Vagina (tissue), 2 donors: ENCODE measurements at regions not wholly inside any gene's neighbourhood (a gene's known extent, or its start where the extent isn't known, plus 50 kb on each side); places are given as distances from the start of the nearest gene placed in this dataset.

Source experiments
- CTCF ChIP-seq, 3 experiments: fragments of 450-650 bp in 2 of 3; fragments of 200-600 bp in 1 of 3; sonication (generic) in 1 of 3; IDR thresholded peaks; one replicate each; pipeline ENCODE4 v1.5.1; 2017 to 2019; ENCODE audit warnings: antibody characterized with exemption in 3 of 3, mild to moderate bottlenecking in 2 of 3, moderate library complexity in 2 of 3
- POLR2A ChIP-seq, 2 donors: fragments of 450-650 bp; IDR thresholded peaks; one replicate each; pipeline ENCODE4 v1.6.1; 2017; ENCODE audit warnings: antibody characterized with exemption in 2 of 2, mild to moderate bottlenecking in 2 of 2, moderate library complexity in 2 of 2
- POLR2AphosphoS5 ChIP-seq, 2 donors: sonication (generic); formaldehyde crosslinking; IDR thresholded peaks; one replicate each; pipeline ENCODE4 v1.9.0; 2017; ENCODE audit warnings: antibody characterized with exemption in 2 of 2, mild to moderate bottlenecking in 2 of 2, low read depth in 1 of 2; ENCODE audit not compliant: insufficient read depth in 1 of 2

GRCh38 chr17:74072340-74072739 lies 131.1 kb upstream of the RPL38 start:
- TF ChIP-seq CTCF (IDR thresholded peaks at IDR 0.05) (no peak), POLR2A (IDR thresholded peaks at IDR 0.05) (no peak), POLR2AphosphoS5 (IDR thresholded peaks at IDR 0.05; ENCODE audit: insufficient read depth in 1 of 2, low read depth in 1 of 2) (no peak)
